ENCODE measurements at regions not wholly inside any gene's neighbourhood (a gene's known extent, or its start where the extent isn't known, plus 50 kb on each side); places are given as distances from the start of the nearest gene placed in this dataset.

DNA sequence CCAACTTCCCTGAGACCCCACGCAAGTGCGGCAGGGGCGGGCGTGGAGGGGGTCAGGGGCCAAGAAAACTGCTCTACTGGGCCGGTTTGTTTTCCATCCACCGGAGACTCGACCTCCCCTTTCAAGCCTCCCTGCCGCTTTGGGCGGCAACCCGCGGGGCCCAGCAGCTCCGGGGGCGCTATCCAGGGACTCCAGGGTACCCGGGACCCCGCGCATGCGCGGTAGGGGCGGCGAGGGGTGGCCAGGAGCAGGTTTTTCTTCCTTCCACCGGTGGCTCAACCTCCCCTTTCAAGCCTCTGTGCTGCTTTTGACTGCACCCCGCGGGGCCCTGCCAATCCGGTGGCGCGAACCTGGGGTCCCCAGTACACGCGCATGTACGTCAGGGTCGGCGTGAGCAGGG is 323.5 kb downstream of the ALG10 start:
- no peak for TF ChIP-seq CTCF (conservative IDR thresholded peaks at IDR 0.05)
- no peak for TF ChIP-seq ZFX (IDR thresholded peaks at IDR 0.05)
